Ishikawa (cell line): ENCODE measurements at regions not wholly inside any gene's neighbourhood (a gene's known extent, or its start where the extent isn't known, plus 50 kb on each side); places are given as distances from the start of the nearest gene placed in this dataset.

Experiments used
- CEBPB ChIP-seq: IDR thresholded peaks from 2 replicates; pipeline ENCODE4 v1.6.1; 2012
- CREB1 ChIP-seq: IDR thresholded peaks from 2 replicates; pipeline ENCODE4 v1.6.1; 2012; ENCODE audit warnings: low read depth
- EGR1 ChIP-seq: IDR thresholded peaks from 2 replicates; pipeline ENCODE4 v1.6.1; 2012
- EP300 ChIP-seq: IDR thresholded peaks from 2 replicates; pipeline ENCODE4 v1.6.1; 2012; ENCODE audit warnings: borderline replicate concordance
- FOXM1 ChIP-seq: IDR thresholded peaks from 2 replicates; pipeline ENCODE4 v1.6.1; 2012; ENCODE audit warnings: low read depth, borderline replicate concordance
- NFIC ChIP-seq: IDR thresholded peaks from 2 replicates; pipeline ENCODE4 v1.6.1; 2012
- RAD21 ChIP-seq: IDR thresholded peaks from 2 replicates; pipeline ENCODE4 v1.6.1; 2012; ENCODE audit warnings: low read depth
- TAF1 ChIP-seq: IDR thresholded peaks from 2 replicates; pipeline ENCODE4 v1.6.1; 2012; ENCODE audit warnings: low read depth, mild to moderate bottlenecking
- TCF12 ChIP-seq: IDR thresholded peaks from 2 replicates; pipeline ENCODE4 v1.6.1; 2012; ENCODE audit warnings: low read depth
- TEAD4 ChIP-seq: IDR thresholded peaks from 2 replicates; pipeline ENCODE4 v1.6.1; 2012
- YY1 ChIP-seq: IDR thresholded peaks from 2 replicates; pipeline ENCODE4 v1.6.1; 2012; ENCODE audit warnings: low read depth
- ZBTB7A ChIP-seq: IDR thresholded peaks from 2 replicates; pipeline ENCODE4 v1.6.1; 2012; ENCODE audit warnings: low read depth
- TF ChIP-seq, protein P1 (sequence below): IDR thresholded peaks from 2 replicates; pipeline ENCODE4 v1.6.1; 2012; ENCODE audit warnings: low read depth, mild to moderate bottlenecking
- TF ChIP-seq, protein P2 (sequence below): IDR thresholded peaks from 2 replicates; pipeline ENCODE4 v1.6.1; 2012
- TF ChIP-seq, protein P3 (sequence below): IDR thresholded peaks from 2 replicates; pipeline ENCODE4 v1.6.1; 2012

- no peak for TF ChIP-seq YY1
- no peak for TF ChIP-seq TAF1
- no peak for TF ChIP-seq RAD21
- TF ChIP-seq FOXM1 = no peak
- TF ChIP-seq, protein P1, sequence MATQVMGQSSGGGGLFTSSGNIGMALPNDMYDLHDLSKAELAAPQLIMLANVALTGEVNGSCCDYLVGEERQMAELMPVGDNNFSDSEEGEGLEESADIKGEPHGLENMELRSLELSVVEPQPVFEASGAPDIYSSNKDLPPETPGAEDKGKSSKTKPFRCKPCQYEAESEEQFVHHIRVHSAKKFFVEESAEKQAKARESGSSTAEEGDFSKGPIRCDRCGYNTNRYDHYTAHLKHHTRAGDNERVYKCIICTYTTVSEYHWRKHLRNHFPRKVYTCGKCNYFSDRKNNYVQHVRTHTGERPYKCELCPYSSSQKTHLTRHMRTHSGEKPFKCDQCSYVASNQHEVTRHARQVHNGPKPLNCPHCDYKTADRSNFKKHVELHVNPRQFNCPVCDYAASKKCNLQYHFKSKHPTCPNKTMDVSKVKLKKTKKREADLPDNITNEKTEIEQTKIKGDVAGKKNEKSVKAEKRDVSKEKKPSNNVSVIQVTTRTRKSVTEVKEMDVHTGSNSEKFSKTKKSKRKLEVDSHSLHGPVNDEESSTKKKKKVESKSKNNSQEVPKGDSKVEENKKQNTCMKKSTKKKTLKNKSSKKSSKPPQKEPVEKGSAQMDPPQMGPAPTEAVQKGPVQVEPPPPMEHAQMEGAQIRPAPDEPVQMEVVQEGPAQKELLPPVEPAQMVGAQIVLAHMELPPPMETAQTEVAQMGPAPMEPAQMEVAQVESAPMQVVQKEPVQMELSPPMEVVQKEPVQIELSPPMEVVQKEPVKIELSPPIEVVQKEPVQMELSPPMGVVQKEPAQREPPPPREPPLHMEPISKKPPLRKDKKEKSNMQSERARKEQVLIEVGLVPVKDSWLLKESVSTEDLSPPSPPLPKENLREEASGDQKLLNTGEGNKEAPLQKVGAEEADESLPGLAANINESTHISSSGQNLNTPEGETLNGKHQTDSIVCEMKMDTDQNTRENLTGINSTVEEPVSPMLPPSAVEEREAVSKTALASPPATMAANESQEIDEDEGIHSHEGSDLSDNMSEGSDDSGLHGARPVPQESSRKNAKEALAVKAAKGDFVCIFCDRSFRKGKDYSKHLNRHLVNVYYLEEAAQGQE = no peak
- no peak for TF ChIP-seq TEAD4
- no peak for TF ChIP-seq CEBPB
- no peak for TF ChIP-seq ZBTB7A
- TF ChIP-seq, protein P2, sequence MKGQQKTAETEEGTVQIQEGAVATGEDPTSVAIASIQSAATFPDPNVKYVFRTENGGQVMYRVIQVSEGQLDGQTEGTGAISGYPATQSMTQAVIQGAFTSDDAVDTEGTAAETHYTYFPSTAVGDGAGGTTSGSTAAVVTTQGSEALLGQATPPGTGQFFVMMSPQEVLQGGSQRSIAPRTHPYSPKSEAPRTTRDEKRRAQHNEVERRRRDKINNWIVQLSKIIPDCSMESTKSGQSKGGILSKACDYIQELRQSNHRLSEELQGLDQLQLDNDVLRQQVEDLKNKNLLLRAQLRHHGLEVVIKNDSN = no peak
- TF ChIP-seq, protein P3, sequence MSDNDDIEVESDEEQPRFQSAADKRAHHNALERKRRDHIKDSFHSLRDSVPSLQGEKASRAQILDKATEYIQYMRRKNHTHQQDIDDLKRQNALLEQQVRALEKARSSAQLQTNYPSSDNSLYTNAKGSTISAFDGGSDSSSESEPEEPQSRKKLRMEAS = no peak
- TF ChIP-seq EP300 = no peak
- TF ChIP-seq NFIC = no peak
These were observed 126.7 kb upstream of the MRI1 start for GRCh38 chr19:13637664-13638063.

GRCh38 chr19:13634658-13635057, 128.4 kb upstream of the CACNA1A start:
- TF ChIP-seq ZBTB7A = no peak
- TF ChIP-seq RAD21 = no peak
- no peak for TF ChIP-seq FOXM1
- TF ChIP-seq NFIC = no peak
- no peak for TF ChIP-seq TCF12
- TF ChIP-seq EP300 = no peak
- TF ChIP-seq, protein P1 = no peak
- TF ChIP-seq, protein P3 = no peak
- TF ChIP-seq TAF1 = no peak
- no peak for TF ChIP-seq YY1
- TF ChIP-seq, protein P2 = no peak
- no peak for TF ChIP-seq CEBPB
- TF ChIP-seq TEAD4 = no peak
- TF ChIP-seq EGR1 = no peak
- TF ChIP-seq CREB1 = no peak

DNA sequence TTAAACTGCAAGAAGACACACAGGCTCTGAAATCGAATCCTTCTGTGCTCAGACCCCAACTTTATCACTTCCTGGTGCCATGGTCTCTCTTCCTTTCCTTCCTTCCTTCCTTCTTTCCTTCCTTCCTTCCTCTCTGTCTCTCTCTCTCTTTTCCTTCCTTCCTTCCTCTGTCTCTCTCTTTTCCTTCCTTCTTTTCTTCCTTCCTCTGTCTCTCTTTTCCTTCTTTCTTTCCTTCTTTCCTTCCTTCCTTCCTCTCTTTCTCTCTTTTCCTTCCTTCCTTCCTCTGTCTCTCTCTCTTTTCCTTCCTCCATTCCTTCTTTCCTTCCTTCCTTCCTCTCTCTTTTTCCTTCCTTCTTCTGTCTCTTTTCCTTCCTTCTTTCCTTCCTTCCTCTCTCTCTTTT, 127.2 kb upstream of the CACNA1A start:
- TF ChIP-seq TEAD4 = no peak
- no peak for TF ChIP-seq YY1

GRCh38 chr19:13633109-13633508, 126.8 kb upstream of the CACNA1A start:
- TF ChIP-seq NFIC = no peak
- TF ChIP-seq, protein P1 = no peak
- TF ChIP-seq TAF1 = no peak
- TF ChIP-seq, protein P3 = no peak
- no peak for TF ChIP-seq TCF12
- no peak for TF ChIP-seq RAD21
- no peak for TF ChIP-seq CREB1
- no peak for TF ChIP-seq EGR1
- TF ChIP-seq, protein P2 = no peak
- no peak for TF ChIP-seq FOXM1
- no peak for TF ChIP-seq TEAD4
- no peak for TF ChIP-seq CEBPB
- TF ChIP-seq ZBTB7A = no peak
